NCI-H128 (cell line): ENCODE measurements at regions not wholly inside any gene's neighbourhood (a gene's known extent, or its start where the extent isn't known, plus 50 kb on each side); places are given as distances from the start of the nearest gene placed in this dataset.

Experiments used
- DNase-seq: peaks from one replicate; lab custom pipeline; 2025; ENCODE audit not compliant: unreplicated experiment; lab: John Stamatoyannopoulos, UW

- no peak for DNase-seq
Measured at GRCh38 chr2:207286106-207286505, 120.4 kb upstream of the KLF7 start.

GRCh38 chr2:207288628-207289027 is 122.9 kb upstream of the KLF7 start:
- DNase-seq, result no peak

- DNase-seq, result no peak
Measured at GRCh38 chr2:207289295-207290018, 123.7 kb upstream of the KLF7 start.

- DNase-seq, result no peak
Measured at GRCh38 chr2:207290833-207291624, 125.3 kb upstream of the KLF7 start.

- DNase-seq, result no peak
Measured at GRCh38 chr2:207291625-207292252, 126.0 kb upstream of the KLF7 start.

- DNase-seq, result no peak
Measured at GRCh38 chr2:207296265-207296948, 130.7 kb upstream of the KLF7 start.

- no peak for DNase-seq
Measured at GRCh38 chr2:207300817-207301216, 135.1 kb upstream of the KLF7 start.

- DNase-seq, result no peak
Measured at GRCh38 chr2:207304761-207305160, 139.0 kb upstream of the KLF7 start.

- no peak for DNase-seq
Measured at GRCh38 chr2:207308519-207309224, 142.9 kb upstream of the KLF7 start.

- no peak for DNase-seq
Measured at GRCh38 chr2:207311316-207312005, 145.7 kb upstream of the KLF7 start.

GRCh38 chr2:207312006-207312356 is 146.2 kb upstream of the KLF7 start:
- DNase-seq, result no peak

- no peak for DNase-seq
Measured at GRCh38 chr2:207313947-207314346, 148.2 kb upstream of the KLF7 start.

GRCh38 chr2:207315131-207315530 is 149.4 kb upstream of the KLF7 start:
- DNase-seq, result no peak

- no peak for DNase-seq
Measured at GRCh38 chr2:207316484-207316883, 150.7 kb upstream of the KLF7 start.

- no peak for DNase-seq
Measured at GRCh38 chr2:207316906-207317305, 151.2 kb upstream of the KLF7 start.

GRCh38 chr2:207317378-207317984 is 151.7 kb upstream of the KLF7 start:
- DNase-seq, result no peak

GRCh38 chr2:207318181-207318628 is 152.5 kb upstream of the KLF7 start:
- no peak for DNase-seq

- DNase-seq, result no peak
Measured at GRCh38 chr2:207319316-207319715, 153.6 kb upstream of the KLF7 start.

- DNase-seq, result no peak
Measured at GRCh38 chr2:207320381-207321159, 154.8 kb upstream of the KLF7 start.
